IgD-negative memory B cell (primary cell): ENCODE measurements at regions not wholly inside any gene's neighbourhood (a gene's known extent, or its start where the extent isn't known, plus 50 kb on each side); places are given as distances from the start of the nearest gene placed in this dataset.

Experiments
- H3K27ac Mint-ChIP-seq, 3 donors: one replicate each; pipeline ENCODE4 v1.8.0; 2020 to 2022; ENCODE audit warnings: mild to moderate bottlenecking in 3 of 3, mixed read lengths in 3 of 3, moderate library complexity in 1 of 3
- H3K27me3 Mint-ChIP-seq: one replicate; pipeline ENCODE4 v1.8.0; 2021; ENCODE audit warnings: mixed read lengths
- H3K36me3 Mint-ChIP-seq: one replicate; pipeline ENCODE4 v1.8.0; 2020; ENCODE audit warnings: mild to moderate bottlenecking, mixed read lengths
- H3K4me1 Mint-ChIP-seq, 3 donors: one replicate each; pipeline ENCODE4 v1.8.0; 2020 to 2022; ENCODE audit warnings: mixed read lengths in 3 of 3, mild to moderate bottlenecking in 1 of 3
- H3K4me3 Mint-ChIP-seq, 4 donors: one replicate each; pipeline ENCODE4 v1.8.0; 2020 to 2022; ENCODE audit warnings: mild to moderate bottlenecking in 4 of 4, mixed read lengths in 4 of 4, moderate library complexity in 3 of 4
- H3K9me3 Mint-ChIP-seq, 3 donors: one replicate each; pipeline ENCODE4 v1.8.0; 2020 to 2021; ENCODE audit warnings: mixed read lengths in 3 of 3, mild to moderate bottlenecking in 1 of 3

DNA sequence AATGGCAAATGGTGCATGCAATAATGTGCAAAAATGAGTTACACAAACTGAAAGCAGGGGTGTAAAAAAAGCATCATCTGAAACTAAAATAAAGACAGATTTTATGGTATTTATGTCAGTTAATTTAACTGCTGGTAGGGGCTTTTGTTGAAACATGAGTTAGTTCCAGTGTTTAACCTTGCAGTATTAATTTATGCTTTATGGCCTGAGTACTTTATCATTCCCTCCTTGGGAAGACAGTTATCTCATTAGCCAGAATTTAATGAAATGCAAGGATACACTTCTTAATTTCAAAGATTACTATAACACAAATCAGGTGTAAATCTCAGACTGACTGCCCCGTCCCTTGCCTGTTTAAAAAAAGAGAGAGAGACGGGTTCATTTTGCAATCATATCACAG is 240.1 kb upstream of the MEIS2 start:
- no peak overlapping the region for H3K27ac Mint-ChIP-seq
- no peaks in the 10 kb centered on the region for H3K27me3 Mint-ChIP-seq
- no peaks in the 10 kb centered on the region for H3K36me3 Mint-ChIP-seq
- H3K4me1 Mint-ChIP-seq, result no peaks in the 10 kb centered on the region
- H3K9me3 Mint-ChIP-seq, result peaks cover 0 to 6% (median 4%) of the 10 kb centered on the region in 3 donors
- no peak overlapping the region for H3K4me3 Mint-ChIP-seq

DNA sequence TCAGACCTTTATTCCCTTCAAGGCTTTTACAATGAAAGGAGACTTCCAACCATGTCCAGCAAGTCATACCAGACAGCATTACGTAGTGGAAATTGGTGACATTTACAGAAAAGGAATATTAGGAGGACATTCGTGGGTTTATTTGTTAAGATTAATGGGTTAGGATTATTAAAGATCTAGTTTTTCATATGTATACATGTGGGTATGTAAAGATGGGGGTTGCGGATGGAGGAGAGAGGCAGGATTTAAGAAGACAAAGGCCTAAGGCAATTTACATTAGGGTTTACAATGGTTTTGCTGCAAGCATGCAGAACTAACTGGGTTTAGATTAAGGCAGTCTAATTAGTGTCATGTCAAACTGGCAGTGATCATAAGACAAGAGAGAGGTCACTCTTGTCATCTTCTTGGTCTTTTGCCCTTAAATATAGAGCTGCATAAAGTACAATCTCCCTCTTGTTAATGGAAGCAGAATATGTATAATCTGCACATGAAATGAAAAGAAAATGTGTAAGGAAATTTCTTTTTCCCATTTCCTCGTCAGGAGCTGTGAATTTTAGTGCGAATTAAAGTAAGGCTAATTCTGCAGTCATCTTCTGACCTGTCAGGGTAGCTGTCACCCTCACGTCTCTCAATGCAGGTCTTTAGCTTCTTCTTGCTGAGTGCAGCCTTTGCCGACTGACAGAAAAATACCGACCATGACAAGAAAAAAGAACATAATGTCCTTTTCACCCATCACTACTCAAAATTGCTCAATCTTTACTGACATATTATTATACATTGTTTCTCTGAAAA is 258.9 kb upstream of the MEIS2 start:
- Mint-ChIP-seq H3K36me3 (no peaks in the 10 kb centered on the region), H3K27ac (no peak overlapping the region), H3K27me3 (no peaks in the 10 kb centered on the region), H3K4me3 (no peak overlapping the region), H3K9me3 (peaks cover 0 to 4% (median 0%) of the 10 kb centered on the region in 3 donors), H3K4me1 (no peaks in the 10 kb centered on the region)

DNA sequence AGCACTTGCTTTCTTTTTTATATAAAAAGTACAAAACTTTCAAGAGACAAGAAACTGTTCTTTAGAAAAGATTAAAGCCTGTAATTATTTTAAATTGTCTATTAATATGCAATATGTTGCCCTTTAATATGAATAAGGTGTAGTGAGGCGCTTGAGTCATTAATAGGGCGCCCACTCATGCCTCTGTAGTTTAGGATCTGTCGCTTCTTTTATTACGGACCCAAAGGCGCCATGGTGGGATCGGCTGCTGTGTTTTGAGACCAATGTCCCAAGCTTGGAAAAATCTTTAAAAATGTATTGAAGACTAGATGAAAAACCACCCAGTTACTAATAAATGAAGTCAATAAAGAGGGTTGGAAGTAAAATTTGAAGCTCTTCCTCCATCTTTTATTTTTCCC is 259.5 kb upstream of the MEIS2 start:
- Mint-ChIP-seq H3K4me3 (peak overlapping the region in 1 of 4 donors; percentile 39), H3K9me3 (peaks cover 0 to 4% (median 0%) of the 10 kb centered on the region in 3 donors), H3K27me3 (no peaks in the 10 kb centered on the region), H3K27ac (no peak overlapping the region), H3K36me3 (no peaks in the 10 kb centered on the region), H3K4me1 (no peaks in the 10 kb centered on the region)

DNA sequence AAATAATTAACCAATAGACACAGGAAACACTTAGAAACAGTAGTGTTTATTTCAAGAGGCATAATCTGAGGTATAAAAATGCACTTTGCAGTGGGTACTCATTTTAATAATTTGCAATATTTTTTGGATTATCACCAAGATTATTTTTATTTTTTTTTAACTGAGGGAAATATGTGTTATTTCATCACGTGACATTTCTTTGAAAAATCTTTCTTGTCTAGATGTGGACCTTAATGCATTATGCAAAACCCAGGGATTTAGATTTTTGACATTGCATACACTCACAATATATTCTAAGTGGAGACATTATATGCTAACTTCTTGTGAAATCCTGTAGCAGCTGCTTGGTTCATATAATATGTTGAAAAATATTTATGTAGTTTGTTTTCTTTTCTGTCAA is 260.4 kb upstream of the MEIS2 start:
- Mint-ChIP-seq H3K27ac (no peak overlapping the region), H3K4me1 (no peaks in the 10 kb centered on the region), H3K9me3 (peaks cover 0 to 4% (median 0%) of the 10 kb centered on the region in 3 donors), H3K36me3 (no peaks in the 10 kb centered on the region), H3K27me3 (no peaks in the 10 kb centered on the region), H3K4me3 (no peak overlapping the region)

DNA sequence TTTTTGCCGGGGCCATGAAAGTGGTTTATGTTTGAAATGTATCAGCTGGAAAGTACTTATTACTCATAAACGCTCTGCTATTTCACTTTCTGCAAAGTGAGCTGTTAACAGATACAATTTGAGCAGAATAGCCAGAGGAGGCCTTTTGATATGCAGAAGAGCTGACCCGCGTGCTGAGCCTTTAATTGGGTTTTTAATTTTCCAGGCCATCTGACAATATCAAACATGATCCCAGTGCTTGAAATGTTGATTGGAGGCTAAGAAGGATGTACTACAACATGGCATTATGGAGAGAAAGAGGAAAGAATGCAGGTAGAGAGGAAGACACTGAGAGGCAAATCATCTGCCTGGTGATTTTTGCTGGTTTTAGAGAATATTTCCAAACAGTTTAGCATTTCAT is 261.3 kb upstream of the MEIS2 start:
- Mint-ChIP-seq H3K27ac (no peak overlapping the region), H3K36me3 (no peaks in the 10 kb centered on the region), H3K27me3 (no peaks in the 10 kb centered on the region), H3K4me3 (no peak overlapping the region), H3K9me3 (peaks cover 0 to 4% (median 1%) of the 10 kb centered on the region in 3 donors), H3K4me1 (no peaks in the 10 kb centered on the region)

DNA sequence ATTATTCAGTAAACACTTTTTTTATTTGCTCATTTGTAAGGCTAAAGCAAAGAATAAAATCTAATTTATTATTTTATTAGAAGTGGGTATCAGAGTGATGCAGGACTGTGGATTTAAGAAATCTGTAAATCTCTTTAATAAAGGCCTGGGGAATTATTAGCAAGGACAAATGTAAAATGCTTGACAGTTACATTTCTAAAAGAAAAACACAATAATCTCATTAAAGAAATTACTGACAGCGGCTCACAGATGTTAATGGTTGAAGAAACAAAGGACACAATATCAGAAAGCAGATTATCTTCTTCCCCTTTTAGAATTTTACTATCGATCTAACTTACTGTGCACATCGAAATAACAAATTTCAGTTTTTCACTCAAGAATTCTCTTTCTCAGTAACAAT is 262.1 kb upstream of the MEIS2 start:
- Mint-ChIP-seq H3K36me3 (no peaks in the 10 kb centered on the region), H3K27ac (no peak overlapping the region), H3K4me3 (no peak overlapping the region), H3K9me3 (peaks cover 0 to 1% (median 0%) of the 10 kb centered on the region in 3 donors), H3K27me3 (no peaks in the 10 kb centered on the region), H3K4me1 (no peaks in the 10 kb centered on the region)

DNA sequence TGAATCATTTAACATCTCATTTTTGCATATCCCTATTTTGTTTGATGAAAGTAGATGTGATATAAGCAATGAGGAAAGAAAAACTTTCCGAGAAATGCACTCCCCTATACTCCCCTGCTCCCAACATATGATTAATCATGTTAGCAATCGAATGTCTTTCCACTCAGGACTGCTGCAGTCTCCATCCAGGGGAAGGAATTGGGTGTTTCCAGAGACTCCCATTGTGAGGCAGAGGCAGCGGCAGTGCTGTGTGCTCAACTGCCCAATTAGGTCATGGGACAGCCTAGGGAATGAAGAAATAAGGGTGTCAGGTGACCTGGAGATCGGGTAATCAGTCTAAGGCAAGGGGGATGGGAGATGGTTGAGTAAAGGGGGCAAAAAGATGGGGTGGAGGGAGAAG is 268.6 kb upstream of the MEIS2 start:
- no peaks in the 10 kb centered on the region for H3K4me1 Mint-ChIP-seq
- no peaks in the 10 kb centered on the region for H3K27me3 Mint-ChIP-seq
- peaks cover 2 to 13% (median 8%) of the 10 kb centered on the region in 3 donors for H3K9me3 Mint-ChIP-seq
- H3K27ac Mint-ChIP-seq, result no peak overlapping the region
- no peaks in the 10 kb centered on the region for H3K36me3 Mint-ChIP-seq
- H3K4me3 Mint-ChIP-seq, result no peak overlapping the region

DNA sequence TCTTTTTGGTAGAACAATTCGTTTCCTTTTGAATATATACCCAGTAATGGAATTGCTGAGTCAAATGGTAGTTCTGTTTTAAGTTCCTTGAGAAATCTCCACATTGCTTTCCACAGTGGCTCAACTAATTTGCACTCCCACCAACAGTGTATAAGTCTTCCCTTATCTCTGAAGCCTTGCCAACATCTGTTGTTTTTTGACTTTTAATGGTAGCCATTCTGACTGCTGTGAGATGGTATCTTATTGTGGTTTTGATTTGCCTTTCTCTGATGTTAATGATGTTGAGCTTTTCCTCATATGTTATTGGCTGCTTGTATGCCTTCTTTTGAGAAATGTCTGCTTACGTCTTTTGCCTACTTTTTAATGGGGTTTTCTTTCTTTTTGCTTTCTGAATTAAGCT is 270.6 kb upstream of the MEIS2 start:
- H3K9me3 Mint-ChIP-seq, result peaks cover 2 to 14% (median 8%) of the 10 kb centered on the region in 3 donors

DNA sequence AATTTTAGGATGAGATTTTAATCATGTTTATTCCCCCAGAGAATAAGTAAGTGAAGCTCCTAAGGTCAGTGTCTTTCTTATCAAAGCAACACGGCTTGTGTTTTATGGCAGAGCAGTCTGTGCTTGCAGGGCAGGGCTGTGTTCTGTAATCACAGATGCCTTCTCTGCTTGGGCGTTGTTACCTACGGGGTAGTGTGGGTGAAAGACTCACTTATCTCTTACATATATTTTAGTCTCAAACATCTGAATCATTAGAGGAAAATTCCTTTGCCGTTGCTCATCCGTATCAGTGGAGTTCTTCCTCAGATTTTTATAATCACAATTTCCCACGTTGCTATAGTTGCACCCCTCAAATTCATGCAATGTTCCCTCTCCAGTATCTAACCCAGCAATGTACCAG is 271.7 kb upstream of the MEIS2 start:
- Mint-ChIP-seq H3K27ac (no peak overlapping the region), H3K4me3 (no peak overlapping the region), H3K36me3 (peaks cover 2% of the 10 kb centered on the region), H3K9me3 (peaks cover 2 to 16% (median 8%) of the 10 kb centered on the region in 3 donors), H3K27me3 (no peaks in the 10 kb centered on the region), H3K4me1 (no peaks in the 10 kb centered on the region)

More for the DNA sequence above, 270.6 kb upstream of the MEIS2 start:
- no peaks in the 10 kb centered on the region for H3K27me3 Mint-ChIP-seq
- H3K4me3 Mint-ChIP-seq, result no peak overlapping the region
- H3K4me1 Mint-ChIP-seq, result no peaks in the 10 kb centered on the region
- H3K36me3 Mint-ChIP-seq, result no peaks in the 10 kb centered on the region
- H3K27ac Mint-ChIP-seq, result no peak overlapping the region

DNA sequence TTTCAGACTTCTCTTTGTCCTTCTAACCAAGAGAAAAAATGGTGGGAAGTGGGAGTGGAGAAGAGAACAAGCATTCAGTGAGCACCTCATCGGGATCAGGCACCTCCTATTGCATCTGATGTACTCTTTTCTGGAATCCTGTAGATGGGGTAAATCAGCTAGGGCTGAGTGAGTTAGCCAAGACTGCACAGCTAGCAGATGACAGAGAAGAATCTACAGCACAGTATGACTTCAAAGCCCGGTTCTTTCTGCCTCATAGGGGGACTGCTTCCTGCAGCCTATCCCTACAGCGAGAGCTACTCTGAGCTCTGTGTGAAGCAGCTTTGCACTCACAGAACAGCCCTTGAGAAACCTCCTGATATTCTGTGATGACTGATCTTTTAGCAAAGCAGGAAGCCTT is 275.2 kb upstream of the MEIS2 start:
- H3K4me1 Mint-ChIP-seq, result no peaks in the 10 kb centered on the region
- peaks cover 3 to 15% (median 6%) of the 10 kb centered on the region in 3 donors for H3K9me3 Mint-ChIP-seq
- H3K27me3 Mint-ChIP-seq, result no peaks in the 10 kb centered on the region
- H3K36me3 Mint-ChIP-seq, result peaks cover 2% of the 10 kb centered on the region
- no peak overlapping the region for H3K4me3 Mint-ChIP-seq
- no peak overlapping the region for H3K27ac Mint-ChIP-seq

DNA sequence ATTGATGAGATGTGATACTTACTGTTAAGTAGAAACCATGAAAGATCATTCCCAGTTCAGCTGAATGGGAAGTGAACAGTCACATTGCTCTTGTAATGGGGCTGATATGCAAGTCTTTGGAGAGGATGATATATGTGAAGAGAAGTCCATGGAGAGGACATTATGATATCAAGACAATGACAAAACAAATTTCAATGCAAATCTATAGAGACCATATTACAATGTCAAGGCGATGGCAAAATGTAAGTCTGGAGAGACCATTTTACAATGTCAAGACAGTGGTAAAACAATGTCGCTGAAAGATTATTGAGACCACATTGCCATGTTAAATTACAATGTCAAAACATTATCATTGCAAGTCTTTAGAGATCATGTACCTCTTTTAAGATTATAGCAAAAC is 277.1 kb upstream of the MEIS2 start:
- peaks cover 2% of the 10 kb centered on the region for H3K36me3 Mint-ChIP-seq
- H3K4me1 Mint-ChIP-seq, result no peaks in the 10 kb centered on the region

DNA sequence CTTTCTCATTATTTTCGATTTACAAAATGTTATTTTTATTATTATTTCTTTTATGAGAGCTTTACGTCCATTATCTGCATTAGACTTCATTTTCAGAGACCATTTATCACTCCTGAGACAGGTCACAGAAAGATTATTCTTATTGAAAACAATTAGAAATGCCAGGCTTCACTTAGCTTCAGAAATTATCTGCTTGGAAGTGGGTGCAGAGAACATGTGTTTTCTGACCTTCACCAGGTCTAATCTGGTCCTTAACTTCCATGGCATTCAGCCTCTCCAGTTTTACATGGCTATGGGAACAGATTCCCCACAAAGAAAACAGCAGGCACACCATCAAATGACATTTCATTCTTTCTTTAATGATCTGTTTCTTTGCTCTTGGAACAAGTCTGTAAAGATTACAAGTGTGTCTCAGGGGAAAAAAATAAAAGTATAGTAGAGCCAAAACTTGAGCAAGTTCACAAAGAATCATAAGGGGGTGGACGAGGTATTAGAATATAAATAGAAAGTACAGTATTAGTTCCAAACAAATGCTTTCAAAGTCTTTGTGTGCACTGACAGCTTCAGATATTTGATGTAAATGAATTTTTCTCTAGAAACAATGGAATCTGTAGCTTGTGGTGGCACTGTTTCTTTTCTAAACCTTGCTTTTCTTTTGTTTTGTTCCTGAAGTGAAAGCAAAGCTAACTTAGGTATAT is 294.2 kb upstream of the MEIS2 start:
- H3K27ac Mint-ChIP-seq, result no peak overlapping the region
- peaks cover 1% of the 10 kb centered on the region for H3K36me3 Mint-ChIP-seq
- no peak overlapping the region for H3K4me3 Mint-ChIP-seq
- no peaks in the 10 kb centered on the region for H3K4me1 Mint-ChIP-seq
- H3K9me3 Mint-ChIP-seq, result peaks cover 4 to 26% (median 11%) of the 10 kb centered on the region in 3 donors
- H3K27me3 Mint-ChIP-seq, result no peaks in the 10 kb centered on the region

More for the DNA sequence above, 277.1 kb upstream of the MEIS2 start:
- no peak overlapping the region for H3K4me3 Mint-ChIP-seq
- H3K27me3 Mint-ChIP-seq, result no peaks in the 10 kb centered on the region
- no peak overlapping the region for H3K27ac Mint-ChIP-seq
- peaks cover 3 to 13% (median 6%) of the 10 kb centered on the region in 3 donors for H3K9me3 Mint-ChIP-seq

DNA sequence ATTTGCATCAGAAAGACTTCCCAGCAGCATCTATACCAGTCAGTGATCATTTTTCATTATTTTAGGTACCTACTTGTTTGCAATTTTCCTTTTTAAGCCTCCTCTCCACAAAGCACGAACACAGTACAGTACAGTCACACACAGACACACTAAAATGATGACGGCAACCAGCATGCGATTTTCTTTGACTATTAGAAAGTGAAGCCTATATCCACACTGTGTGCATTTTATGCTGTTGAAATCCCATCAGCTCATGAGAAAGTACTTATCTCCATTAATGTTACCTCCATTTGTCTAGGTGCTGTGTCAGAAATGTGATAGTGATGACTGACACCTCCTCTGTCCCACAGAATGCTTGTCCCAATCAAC is 294.7 kb upstream of the MEIS2 start:
- Mint-ChIP-seq H3K27me3 (no peaks in the 10 kb centered on the region), H3K27ac (no peak overlapping the region), H3K36me3 (peaks cover 1% of the 10 kb centered on the region), H3K9me3 (peaks cover 4 to 23% (median 8%) of the 10 kb centered on the region in 3 donors), H3K4me1 (no peaks in the 10 kb centered on the region), H3K4me3 (no peak overlapping the region)

DNA sequence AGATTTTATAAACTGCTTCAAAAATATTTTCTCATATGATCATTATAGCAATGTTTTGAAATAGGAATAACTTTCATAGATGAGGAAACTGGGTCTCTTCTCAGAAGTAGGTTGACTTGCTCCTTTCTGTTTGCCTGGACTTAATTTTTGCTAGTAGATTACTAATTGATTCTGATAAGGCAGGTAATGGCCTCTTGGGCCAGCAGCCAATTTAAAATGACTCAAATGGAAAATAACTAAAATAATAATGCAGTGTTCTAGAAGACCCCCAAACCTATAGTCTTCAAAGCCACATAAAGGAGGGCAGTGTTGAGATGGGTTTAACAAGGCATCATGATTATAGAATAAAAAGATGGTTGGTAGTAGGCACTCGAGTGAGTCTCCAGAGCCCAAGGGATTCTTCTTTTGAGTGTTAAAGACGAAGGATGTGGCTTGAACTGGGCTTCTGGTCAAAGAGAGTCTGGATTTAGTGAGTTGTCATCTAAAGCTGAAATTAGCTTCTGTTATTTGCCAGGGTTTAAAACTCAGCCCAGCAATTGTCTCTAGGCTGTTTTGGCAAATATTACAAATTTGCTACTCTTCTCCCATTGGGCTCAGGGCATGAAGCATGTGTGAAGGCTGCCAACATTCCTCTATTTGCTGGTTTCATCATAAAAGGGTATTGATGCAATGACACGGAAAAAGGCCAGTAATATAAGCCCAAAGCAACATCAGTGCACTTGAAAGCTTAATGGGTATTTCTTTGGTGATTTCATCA is 297.1 kb upstream of the MEIS2 start:
- H3K27me3 Mint-ChIP-seq, result no peaks in the 10 kb centered on the region
- H3K27ac Mint-ChIP-seq, result no peak overlapping the region
- H3K9me3 Mint-ChIP-seq, result peaks cover 3 to 12% (median 5%) of the 10 kb centered on the region in 3 donors
- H3K4me1 Mint-ChIP-seq, result no peaks in the 10 kb centered on the region
- no peak overlapping the region for H3K4me3 Mint-ChIP-seq
- H3K36me3 Mint-ChIP-seq, result peaks cover 1% of the 10 kb centered on the region

DNA sequence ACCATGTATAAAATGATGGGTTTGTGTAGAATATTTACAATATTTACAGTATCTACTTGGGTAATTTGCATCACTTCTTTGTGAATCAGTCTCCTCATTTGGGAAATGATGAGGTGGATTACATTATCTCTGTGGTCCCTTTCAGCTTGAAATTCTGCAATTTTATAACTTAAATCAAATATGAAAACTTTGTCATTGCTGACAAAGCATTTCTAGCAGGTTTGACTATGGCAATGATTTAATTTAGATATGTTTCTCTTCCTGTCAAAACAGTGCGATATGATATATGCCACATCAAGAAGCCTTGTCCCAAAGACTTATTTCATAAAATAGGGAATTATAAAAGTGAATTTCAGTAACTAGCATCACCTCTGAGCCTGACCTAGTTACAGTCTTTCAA is 315.8 kb upstream of the MEIS2 start:
- H3K27me3 Mint-ChIP-seq, result no peaks in the 10 kb centered on the region

More for the DNA sequence above, 315.8 kb upstream of the MEIS2 start:
- Mint-ChIP-seq H3K4me3 (no peak overlapping the region), H3K9me3 (peaks cover 0 to 11% (median 0%) of the 10 kb centered on the region in 3 donors), H3K27ac (no peak overlapping the region), H3K4me1 (no peaks in the 10 kb centered on the region), H3K36me3 (no peaks in the 10 kb centered on the region)
